GM19395 (cell line): ENCODE measurements at regions not wholly inside any gene's neighbourhood (a gene's known extent, or its start where the extent isn't known, plus 50 kb on each side); places are given as distances from the start of the nearest gene placed in this dataset.
A peak's percentile ranks its signal among the peaks of the same experiment; 100 is the strongest.
"Not testable (repeated sequence)": the region's sequence is repeated elsewhere in the genome, so short reads cannot be mapped to it uniquely, and the experiment has no call there.

Source experiments
- ATAC-seq: cut with Tn5 transposase; IDR thresholded peaks from one replicate; pipeline ENCODE4 v1.9.1; 2021; ENCODE audit warnings: mild to moderate bottlenecking, moderate library complexity; ENCODE audit not compliant: unreplicated experiment

DNA sequence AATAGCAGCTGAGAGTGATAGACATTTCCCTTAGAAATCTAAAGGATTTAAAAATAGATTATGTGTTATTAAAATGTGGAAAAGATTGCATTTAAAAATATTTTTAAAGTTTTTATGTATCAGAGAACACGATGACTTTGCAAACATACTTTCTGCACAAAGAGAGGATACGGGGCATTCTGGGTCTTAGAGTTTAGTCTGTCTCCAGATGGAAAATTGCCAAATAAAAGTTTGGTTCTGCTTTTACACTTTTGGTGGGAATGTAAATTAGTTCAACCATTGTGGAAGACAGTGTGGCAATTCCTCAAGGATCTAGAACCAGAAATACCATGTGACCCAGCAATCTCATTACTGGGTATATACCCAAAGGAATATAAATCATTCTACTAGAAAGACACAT lies 355.2 kb downstream of the NDFIP2 start:
- ATAC-seq = not testable (repeated sequence)

DNA sequence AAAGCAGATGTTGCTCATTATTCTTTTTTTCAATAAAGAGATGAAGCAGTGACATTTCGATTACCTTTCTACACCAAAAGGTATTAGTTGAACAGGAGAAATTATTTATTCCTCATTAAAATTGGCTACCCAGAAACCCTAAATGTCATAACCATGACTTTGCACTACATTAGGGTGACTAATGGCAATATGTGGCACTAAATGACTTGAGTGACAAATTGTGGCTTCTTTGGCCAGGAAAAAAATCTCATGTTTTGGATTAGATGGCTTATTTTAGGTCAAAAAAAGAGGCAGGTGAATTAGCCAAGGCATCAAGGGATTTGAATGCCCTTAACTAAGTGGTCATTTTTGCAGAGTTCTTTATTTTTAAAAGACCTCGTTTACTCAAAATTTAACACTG lies 353.9 kb downstream of the NDFIP2 start:
- no peak for ATAC-seq

DNA sequence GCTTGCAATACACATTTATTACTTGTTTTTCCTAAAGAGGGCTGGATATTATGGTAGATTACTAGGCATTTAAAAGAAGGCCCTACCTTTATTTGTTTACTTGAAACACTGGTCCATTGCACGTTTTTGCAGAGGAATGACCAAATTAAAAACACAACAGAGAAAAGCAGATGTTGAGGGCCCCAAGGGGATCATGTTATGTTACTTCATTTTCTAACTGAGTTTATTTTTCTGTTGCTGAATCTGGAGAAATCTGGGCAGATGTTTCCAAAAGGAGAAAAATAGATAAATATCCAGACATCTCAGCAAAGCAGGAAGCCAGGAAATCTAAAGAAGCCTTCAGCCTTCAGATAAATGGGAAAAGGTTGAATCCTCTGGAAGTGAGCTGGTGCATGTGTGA lies 353.0 kb downstream of the NDFIP2 start:
- no peak for ATAC-seq

DNA sequence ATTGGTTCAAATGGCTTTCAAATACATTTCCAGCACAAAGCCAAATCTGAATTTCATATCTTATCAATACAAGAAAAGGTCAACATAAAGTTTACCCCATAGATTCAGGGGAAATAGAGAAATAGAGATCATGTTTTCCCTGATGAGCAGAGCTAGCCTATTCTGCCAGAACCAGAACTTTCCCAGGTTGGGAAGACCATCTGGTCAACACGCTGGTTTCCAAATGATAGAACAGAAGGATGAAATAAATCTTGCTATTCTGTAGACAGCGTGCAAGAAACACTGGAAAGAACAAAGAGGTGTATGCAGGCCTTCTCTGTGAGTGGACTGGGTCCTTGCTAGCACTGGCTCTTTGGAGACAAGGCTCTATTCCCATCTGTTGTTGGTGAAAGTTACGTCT lies 350.6 kb downstream of the NDFIP2 start:
- no peak for ATAC-seq

- ATAC-seq = no peak
Measured at GRCh38 chr13:79830945-79831344, 350.0 kb downstream of the NDFIP2 start.

GRCh38 chr13:79830426-79830825 lies 349.5 kb downstream of the NDFIP2 start:
- no peak for ATAC-seq

GRCh38 chr13:79829880-79830279 lies 348.9 kb downstream of the NDFIP2 start:
- ATAC-seq = no peak

DNA sequence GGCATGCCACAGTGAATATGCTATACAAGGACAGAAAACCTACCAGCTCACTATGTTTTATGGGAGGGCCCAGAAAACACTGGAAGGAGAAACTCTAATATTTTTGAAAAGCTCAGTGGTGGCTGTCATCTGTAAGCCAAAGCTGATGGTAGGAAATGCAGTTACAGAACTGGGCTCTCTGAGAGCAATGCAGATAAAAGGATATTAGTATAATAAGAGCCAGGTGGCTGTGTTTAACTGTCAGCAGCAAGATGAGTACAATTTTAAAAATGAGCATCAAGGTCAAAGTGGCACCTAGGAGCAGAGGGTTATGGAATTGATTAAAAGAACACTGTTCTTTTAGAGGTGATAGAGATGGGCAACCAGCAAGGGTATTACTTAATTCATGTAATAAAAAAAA lies 345.0 kb downstream of the NDFIP2 start:
- ATAC-seq = no peak

DNA sequence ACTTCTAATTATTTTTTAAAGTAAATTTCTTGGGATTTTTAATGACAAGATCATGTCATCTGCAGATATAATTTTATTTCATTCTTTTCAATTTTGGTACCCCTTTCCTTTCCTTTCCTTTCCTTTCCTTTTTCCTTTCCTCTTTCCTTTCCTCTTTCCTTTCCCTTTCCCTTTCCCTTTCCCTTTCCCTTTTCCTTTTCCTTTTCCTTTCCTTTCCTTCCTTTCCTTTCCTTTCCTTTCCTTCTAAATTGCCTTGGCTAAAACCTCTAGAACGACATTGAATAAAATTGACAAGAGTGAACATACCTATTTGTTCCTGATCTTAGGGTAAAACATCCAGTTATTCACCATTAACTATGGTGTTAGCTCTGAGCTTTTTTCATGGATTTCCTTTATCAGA lies 334.1 kb downstream of the NDFIP2 start:
- no peak for ATAC-seq

- peak; percentile 78 for ATAC-seq
Measured at GRCh38 chr13:79812070-79812850, 331.3 kb downstream of the NDFIP2 start.

GRCh38 chr13:79811170-79811569 lies 330.2 kb downstream of the NDFIP2 start:
- no peak for ATAC-seq

DNA sequence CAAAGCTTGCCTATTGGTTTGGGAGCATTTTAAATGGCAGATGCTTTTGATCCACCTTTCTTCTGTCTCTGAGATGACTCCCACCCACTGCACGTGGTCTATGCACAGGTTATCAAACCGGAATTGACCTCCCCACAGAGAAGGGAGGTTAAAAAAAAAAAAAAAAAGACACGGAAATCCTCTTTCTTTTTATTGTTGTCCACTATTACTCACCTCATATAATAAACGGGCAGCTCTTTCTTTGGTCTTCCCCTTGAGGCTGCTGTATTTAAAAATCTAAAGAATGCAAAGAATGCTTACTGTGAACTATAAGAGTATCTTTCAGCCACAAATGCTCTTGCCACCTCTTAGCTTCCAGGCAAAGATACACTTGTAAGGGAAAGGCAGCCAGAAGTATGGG lies 329.7 kb downstream of the NDFIP2 start:
- no peak for ATAC-seq

DNA sequence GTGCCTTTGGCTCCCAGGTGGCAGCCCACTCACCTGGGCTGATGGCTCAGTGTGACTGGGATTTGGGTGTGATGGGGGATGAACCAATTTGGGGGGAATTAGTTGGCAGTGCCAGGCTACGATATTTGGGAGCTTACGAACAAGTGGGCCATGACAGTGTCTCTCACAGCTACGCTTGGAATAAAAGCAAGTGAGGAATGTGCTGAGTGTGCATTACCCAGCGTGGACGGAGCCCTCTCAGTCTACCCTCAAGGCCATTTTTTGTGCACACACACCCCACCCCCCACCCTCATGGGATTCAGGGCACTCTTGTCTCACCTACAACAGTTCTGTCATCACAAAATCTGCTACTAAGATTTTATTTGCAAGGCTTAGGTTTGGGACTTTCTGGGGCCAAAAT lies 329.1 kb downstream of the NDFIP2 start:
- ATAC-seq = no peak

DNA sequence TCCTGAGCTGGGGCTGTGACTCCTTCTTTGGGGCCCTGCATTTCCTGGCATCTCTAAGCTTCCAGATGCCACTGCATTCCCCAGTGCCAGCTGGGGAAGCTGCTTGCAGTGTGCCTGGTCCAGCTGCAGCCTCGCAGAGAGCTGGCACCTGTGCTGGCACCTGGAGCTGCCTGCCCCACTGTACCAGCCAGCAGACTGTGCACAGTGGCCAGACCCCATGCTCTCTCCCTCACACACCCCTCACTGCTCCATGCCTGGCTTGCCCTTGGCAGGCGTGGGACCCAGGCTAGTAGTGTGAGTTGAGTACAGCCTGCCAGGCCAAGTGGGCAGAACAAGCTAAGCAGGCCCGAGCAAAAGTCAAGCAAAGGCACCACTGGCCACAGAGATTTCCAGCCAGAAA lies 327.5 kb downstream of the NDFIP2 start:
- ATAC-seq = no peak

DNA sequence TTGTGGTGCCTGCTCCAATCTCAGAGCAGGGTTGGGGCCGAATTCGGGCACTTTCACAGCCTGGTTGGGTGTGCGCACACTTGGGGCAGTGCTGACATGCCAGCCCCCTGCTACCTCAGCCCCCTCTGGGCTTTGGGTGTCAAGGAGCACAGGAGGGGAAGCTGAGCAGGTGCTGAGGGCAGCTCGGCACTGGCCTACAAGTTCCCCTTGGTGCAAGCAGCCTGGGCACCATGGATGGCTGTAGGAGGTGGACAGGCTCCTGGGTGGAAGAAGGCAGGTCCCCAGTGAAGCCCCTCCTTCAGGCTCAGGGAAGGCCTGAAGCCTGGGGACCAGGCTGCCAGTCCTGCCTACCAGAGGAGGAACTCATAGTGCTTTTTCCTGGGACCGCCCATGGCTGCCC lies 326.6 kb downstream of the NDFIP2 start:
- no peak for ATAC-seq

DNA sequence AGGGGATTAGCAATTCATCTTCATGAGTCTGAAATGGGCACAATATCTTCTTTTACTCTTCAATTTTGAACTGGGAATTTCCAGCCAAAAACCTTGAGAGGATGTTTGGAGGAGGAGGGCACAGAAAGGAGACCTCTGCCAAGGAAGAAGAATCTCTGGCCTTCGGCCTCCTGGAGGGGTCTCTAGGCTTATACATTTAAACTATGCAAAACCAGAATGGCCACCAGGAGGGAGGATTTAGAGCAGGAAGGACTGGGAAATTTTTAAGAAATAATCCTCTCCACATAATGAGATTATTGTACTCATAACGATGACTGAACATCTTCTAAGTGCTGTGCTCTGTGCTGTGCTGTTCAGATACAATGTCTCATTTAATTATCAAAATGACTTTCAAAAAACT lies 325.9 kb downstream of the NDFIP2 start:
- ATAC-seq = no peak

DNA sequence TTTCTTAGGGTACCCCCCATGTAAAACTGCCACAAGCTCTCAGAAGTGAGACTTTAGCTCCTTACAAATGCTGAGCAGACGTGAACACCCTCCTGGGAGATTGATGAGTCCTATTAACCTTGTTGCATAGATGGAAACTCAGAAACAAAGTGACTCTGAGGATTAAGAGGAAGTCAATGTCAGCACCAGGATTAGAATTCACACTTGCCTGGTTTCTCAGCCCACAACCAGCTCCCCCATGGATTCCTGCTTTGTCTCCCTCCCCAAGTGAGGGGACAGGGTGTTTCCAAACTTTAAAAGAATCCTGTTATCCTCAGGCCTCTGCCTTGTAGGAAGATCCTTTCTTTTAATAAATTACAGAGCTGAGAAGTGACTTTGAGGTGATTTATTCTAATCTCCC lies 324.4 kb downstream of the NDFIP2 start:
- no peak for ATAC-seq

DNA sequence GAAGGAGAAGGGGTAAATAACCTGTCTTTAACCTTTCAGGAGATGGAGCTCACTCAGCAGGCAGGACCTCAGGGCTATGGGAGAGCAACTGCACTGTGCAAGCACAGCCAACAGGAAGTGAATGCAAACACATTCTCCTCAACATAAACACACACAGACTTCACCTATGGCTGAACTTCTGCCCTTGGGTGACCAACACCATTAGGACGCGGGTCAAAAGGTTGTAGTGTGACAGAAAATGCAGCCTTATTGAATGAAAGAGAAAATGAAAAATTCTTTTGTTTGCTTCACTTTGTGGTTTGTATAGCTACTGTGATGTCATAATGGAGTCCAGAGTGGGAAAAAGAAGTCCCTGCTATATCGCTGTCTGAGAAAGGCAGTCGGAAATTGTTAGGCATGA lies 323.0 kb downstream of the NDFIP2 start:
- ATAC-seq = peak; percentile 65

DNA sequence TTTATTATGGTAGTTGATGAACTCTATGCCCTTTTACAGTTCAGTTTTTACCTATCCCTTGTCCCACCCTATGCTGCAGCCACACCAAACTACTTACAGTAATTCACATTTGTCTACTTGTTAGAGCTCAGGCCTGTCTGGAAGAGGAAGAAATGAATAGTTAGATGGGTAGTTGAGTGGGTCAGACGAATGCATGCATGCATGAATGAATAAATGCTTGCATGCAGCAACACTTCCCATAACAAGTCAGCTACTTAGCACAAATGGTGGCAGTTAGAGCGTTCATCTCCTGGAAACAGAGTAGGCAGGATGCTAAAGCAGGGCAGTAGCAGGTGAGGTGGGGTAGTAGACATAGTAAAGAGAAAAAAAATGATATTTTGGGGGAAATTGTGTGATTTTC lies 322.3 kb downstream of the NDFIP2 start:
- no peak for ATAC-seq

GRCh38 chr13:79802389-79803085 lies 321.6 kb downstream of the NDFIP2 start:
- no peak for ATAC-seq

DNA sequence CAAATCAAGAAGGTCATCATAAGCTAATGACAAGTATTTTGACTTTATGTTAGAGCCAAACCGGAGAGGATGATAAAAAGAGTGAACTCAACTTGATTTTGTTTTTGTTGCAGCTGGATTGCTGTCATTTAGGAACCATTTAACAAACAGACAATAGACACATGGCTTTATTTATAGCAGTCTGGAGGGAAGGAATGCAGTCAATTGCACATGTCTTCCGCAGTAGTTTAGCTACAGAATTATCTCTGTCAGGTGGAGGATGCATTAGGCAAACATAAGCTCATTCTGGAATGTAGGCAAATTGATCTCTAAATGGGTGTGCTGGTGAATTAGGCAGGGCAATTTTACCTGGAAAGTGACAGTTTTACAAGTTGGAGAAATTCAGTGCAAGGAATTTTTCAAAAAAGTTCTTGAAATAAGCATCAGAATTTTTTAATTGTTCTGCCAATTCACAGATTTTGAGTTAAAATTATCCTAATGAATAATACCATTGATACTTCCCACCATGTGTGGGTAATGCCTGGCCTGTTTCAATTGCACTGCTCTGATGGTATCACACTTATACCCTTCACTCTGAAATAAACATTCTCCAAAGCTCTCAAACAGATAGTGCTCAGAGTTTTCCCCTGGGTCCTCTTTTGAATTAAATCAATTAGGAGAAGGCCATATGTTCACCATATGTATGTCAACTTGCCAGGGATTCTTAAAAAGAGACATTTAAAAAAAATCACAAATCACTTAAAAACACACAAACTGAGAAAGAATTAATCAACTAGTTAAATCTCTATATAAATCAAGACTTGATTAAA lies 318.3 kb downstream of the NDFIP2 start:
- no peak for ATAC-seq

DNA sequence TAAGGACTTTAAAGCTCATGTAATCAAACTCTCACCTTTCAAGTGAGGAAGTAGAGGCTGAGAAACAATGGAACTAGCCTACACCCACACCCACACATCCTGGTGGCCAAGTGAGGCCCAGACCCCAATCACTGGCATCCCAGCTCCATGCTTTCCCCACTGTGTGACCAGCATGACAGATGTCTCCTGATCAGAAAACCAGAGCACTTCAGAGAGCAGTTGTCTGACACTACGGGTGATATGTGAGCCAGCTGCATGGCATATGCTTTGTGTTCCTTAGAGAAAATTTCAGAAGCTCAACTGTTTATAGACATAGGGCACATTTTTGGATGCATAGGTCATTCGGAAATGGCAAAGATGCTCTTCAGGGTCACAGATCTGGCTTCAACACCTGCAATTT lies 315.2 kb downstream of the NDFIP2 start:
- ATAC-seq = no peak
